ENCODE measurements at regions not wholly inside any gene's neighbourhood (a gene's known extent, or its start where the extent isn't known, plus 50 kb on each side); places are given as distances from the start of the nearest gene placed in this dataset.

DNA sequence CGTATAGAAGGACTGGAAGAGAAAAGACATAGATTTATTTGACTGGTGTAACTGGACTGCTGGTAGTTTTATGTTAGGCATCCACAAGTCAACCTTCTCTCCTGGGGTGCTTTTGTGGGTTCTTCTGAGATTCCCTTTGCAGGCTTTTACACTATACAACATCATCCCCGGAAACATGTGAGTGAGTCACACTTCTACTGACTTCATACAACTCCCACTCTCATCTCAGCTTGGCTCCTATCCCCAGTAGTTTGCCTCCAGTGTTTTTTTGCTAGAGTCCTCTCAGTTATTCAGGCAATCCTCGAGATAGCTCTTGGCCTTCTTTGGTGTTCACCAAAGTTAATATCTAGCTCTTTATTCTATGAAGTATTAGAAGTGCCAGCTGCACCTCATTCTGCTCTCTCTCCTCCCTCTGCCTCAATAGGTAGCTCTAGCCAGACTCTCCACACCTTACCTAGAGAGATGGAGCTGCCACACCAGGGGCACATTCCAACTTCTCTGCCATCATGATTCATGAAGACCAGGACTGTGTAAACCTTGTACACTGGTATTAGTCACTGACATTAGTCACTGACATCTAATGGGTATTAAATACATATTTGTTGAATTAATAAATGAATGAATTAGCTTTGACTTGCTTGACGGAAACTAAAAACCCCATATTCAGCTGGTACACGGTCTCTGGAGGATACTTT lies 281.9 kb downstream of the PPP1R3A start:
- CTCF ChIA-PET = interaction anchor here (1.0 kb wide), 1 partner anchor 36 kb away, joined by 3 read pairs; no protein-coding TSS in a partner anchor

DNA sequence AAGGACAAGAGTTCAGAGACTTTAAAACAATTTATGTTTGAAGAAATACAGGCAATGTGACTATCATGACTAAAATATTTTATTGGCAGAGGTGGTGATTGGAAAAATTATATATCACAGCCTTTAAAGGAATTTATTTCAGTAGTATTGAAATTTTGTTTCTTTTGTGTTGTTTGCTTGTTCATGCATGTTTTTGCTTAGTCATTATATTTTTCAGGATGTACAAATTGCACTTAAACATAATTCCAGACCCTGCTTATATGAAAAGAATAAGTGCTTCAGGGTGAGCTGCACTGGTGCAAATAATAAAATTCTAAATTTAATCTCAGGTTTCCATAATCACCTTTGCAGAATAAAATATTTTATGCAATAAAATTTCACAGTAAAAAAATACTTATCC lies 283.3 kb downstream of the PPP1R3A start:
- DNase-seq (ENCODE audit: low read depth) = no peak
- ChIA-PET CTCF (no interaction called here), POLR2A (no interaction called here)
- Histone ChIP-seq H3K4me3 (ENCODE audit: low read depth, low read length) (no peak overlapping the region), H3K27me3 (ENCODE audit: control insufficient read depth, insufficient read depth, low read length) (no peaks in the 10 kb centered on the region), H3K36me3 (ENCODE audit: control insufficient read depth, insufficient read depth, low read length) (no peaks in the 10 kb centered on the region)
- TF ChIP-seq, protein P1, sequence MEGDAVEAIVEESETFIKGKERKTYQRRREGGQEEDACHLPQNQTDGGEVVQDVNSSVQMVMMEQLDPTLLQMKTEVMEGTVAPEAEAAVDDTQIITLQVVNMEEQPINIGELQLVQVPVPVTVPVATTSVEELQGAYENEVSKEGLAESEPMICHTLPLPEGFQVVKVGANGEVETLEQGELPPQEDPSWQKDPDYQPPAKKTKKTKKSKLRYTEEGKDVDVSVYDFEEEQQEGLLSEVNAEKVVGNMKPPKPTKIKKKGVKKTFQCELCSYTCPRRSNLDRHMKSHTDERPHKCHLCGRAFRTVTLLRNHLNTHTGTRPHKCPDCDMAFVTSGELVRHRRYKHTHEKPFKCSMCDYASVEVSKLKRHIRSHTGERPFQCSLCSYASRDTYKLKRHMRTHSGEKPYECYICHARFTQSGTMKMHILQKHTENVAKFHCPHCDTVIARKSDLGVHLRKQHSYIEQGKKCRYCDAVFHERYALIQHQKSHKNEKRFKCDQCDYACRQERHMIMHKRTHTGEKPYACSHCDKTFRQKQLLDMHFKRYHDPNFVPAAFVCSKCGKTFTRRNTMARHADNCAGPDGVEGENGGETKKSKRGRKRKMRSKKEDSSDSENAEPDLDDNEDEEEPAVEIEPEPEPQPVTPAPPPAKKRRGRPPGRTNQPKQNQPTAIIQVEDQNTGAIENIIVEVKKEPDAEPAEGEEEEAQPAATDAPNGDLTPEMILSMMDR (IDR thresholded peaks at IDR 0.05; ENCODE audit: insufficient read depth, low read depth, low read length) = no peak

More for the DNA sequence above, 281.9 kb downstream of the PPP1R3A start:
- H3K27me3 ChIP-seq (ENCODE audit: control insufficient read depth, insufficient read depth, low read length) = no peaks in the 10 kb centered on the region
- no peak for DNase-seq (ENCODE audit: low read depth)
- POLR2A ChIA-PET = no interaction called here
- H3K36me3 ChIP-seq (ENCODE audit: control insufficient read depth, insufficient read depth, low read length) = no peaks in the 10 kb centered on the region
- H3K4me3 ChIP-seq (ENCODE audit: low read depth, low read length) = no peak overlapping the region
- TF ChIP-seq, protein P1 (IDR thresholded peaks at IDR 0.05; ENCODE audit: insufficient read depth, low read depth, low read length) = no peak

DNA sequence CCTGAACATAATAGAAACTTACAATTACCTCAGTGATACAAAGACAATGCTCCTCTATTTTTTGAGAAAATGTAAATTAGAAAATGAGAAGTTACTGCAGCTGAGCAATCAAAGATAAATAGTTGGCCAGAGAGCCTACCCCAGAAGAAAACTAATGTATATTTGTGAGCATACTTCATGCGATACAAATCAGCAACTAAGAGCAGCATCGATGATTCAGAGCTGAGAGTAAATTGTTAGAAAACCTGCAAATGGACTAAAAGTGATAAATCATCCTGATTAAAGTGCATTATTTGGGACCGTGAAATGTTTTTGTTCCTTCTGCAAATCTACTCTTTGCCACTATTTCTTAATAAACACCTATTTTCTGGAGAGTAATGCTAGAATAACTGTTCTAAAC lies 285.7 kb downstream of the PPP1R3A start:
- H3K4me3 ChIP-seq (ENCODE audit: low read depth, low read length) = no peak overlapping the region
- CTCF ChIA-PET = no interaction called here
- no peaks in the 10 kb centered on the region for H3K36me3 ChIP-seq (ENCODE audit: control insufficient read depth, insufficient read depth, low read length)
- no peak for DNase-seq (ENCODE audit: low read depth)
- no peaks in the 10 kb centered on the region for H3K27me3 ChIP-seq (ENCODE audit: control insufficient read depth, insufficient read depth, low read length)
- TF ChIP-seq, protein P1 (IDR thresholded peaks at IDR 0.05; ENCODE audit: insufficient read depth, low read depth, low read length) = no peak
- POLR2A ChIA-PET = no interaction called here

DNA sequence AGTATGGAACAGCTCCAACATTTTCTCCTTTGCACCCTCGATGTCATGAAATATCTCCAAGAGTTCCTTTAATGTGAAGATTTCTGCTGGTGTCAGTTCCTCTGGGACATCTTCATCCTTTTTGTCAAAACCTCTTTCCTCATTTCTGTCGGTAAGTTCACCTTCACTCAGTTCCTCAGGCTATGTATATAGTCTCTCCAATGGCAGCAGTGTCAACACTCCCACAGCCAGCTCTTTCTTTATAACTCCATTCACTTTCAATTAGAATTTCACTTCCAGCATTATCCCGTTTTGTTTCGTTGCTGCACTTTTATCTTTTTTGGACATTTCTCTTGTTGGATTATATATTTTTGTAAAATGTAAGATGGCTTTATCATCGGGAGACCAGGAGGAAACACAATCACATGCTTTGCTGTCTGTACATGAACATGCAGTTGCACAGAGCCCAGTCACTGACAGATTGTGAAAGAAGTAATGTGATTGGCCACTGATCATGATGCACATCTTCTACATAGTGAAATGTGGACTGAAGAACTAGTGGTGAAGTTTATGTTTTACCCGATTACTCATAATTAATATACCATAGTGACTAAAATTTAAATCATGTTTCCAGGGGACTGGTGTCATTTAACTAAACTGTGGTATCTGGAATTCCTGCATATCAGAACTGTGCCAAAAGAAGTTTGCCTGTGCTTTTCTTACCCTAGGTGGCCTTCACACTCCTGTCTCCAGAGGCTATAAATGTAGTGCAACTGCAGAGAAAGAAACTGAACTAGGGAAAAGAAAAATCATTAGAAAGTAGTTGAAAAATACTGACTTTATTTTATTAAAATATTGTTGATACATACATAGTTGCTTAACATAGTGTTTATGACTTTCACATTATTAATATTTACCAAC lies 289.6 kb downstream of the PPP1R3A start:
- ChIA-PET CTCF (no interaction called here), POLR2A (no interaction called here)
- Histone ChIP-seq H3K36me3 (ENCODE audit: control insufficient read depth, insufficient read depth, low read length) (no peaks in the 10 kb centered on the region), H3K4me3 (ENCODE audit: low read depth, low read length) (no peak overlapping the region), H3K27me3 (ENCODE audit: control insufficient read depth, insufficient read depth, low read length) (no peaks in the 10 kb centered on the region)
- no peak for DNase-seq (ENCODE audit: low read depth)
- TF ChIP-seq, protein P1 (IDR thresholded peaks at IDR 0.05; ENCODE audit: insufficient read depth, low read depth, low read length) = no peak

DNA sequence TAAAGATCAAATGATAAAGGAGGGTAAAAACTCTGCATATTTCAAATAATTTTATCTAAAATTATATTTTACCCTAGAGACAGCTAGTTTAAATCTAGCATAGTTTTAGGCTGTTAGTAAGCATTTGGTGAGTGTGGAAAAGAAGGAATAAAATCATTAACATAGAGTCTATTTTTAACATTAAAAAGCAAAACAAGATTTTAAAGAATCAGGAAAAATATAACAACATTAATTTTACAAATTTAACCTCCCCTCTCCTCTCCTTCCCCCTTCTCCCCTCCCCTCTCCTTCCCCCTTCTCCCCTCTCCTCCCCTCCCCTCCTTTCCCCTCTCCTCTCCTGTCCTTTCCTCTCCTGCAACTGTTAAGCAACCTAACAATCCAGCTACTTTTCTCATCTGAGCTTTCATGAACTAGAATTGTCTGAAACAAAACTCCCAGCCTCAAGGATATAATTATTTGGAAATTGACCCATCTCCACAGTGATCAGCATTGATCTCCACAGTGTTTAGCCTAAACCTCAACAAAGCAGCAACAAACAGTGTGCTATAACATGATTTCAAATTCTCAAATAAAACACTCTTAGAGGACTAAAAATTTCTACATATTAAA lies 293.2 kb downstream of the PPP1R3A start:
- ChIA-PET POLR2A (no interaction called here), CTCF (no interaction called here)
- no peaks in the 10 kb centered on the region for H3K36me3 ChIP-seq (ENCODE audit: control insufficient read depth, insufficient read depth, low read length)
- TF ChIP-seq, protein P1 (IDR thresholded peaks at IDR 0.05; ENCODE audit: insufficient read depth, low read depth, low read length) = no peak
- H3K4me3 ChIP-seq (ENCODE audit: low read depth, low read length) = no peak overlapping the region
- no peaks in the 10 kb centered on the region for H3K27me3 ChIP-seq (ENCODE audit: control insufficient read depth, insufficient read depth, low read length)
- DNase-seq (ENCODE audit: low read depth) = no peak
